Loucy (cell line): ENCODE measurements at regions not wholly inside any gene's neighbourhood (a gene's known extent, or its start where the extent isn't known, plus 50 kb on each side); places are given as distances from the start of the nearest gene placed in this dataset.

ENCODE experiments used
- H2AFZ ChIP-seq: fragments of 200-600 bp; sonication (generic); 2 replicates; pipeline ENCODE4 v1.6.0; 2016; ENCODE audit warnings: antibody characterized with exemption, mild to moderate bottlenecking, low read length, moderate library complexity
- H3F3A ChIP-seq: fragments of 200-600 bp; 2 replicates; pipeline ENCODE4 v1.6.0; 2016; ENCODE audit warnings: antibody characterized with exemption, low read depth, mild to moderate bottlenecking
- H3K27me3 ChIP-seq: fragments of 200-600 bp; sonication (generic); 2 replicates; pipeline ENCODE4 v1.6.1; 2014; ENCODE audit warnings: low read length, mild to moderate bottlenecking; ENCODE audit not compliant: insufficient read depth, poor library complexity, severe bottlenecking
- H3K36me3 ChIP-seq: fragments of 200-600 bp; sonication (generic); 2 replicates; pipeline ENCODE4 v1.6.1; 2016; ENCODE audit warnings: low read length; ENCODE audit not compliant: insufficient read depth
- H3K4me1 ChIP-seq: fragments of 200-600 bp; sonication (generic); 2 replicates; pipeline ENCODE4 v1.5.1; 2014; ENCODE audit warnings: low read length, mild to moderate bottlenecking; ENCODE audit not compliant: insufficient read depth, poor library complexity, severe bottlenecking
- H3K4me2 ChIP-seq: fragments of 200-600 bp; sonication (generic); 2 replicates; pipeline ENCODE4 v1.6.0; 2014; ENCODE audit warnings: antibody characterized with exemption, low read length, low read depth, mild to moderate bottlenecking; ENCODE audit not compliant: poor library complexity, severe bottlenecking
- H3K4me3 ChIP-seq: fragments of 200-600 bp; sonication (generic); 2 replicates; pipeline ENCODE4 v1.5.1; 2014; ENCODE audit warnings: low read length, mild to moderate bottlenecking, mixed read lengths; ENCODE audit not compliant: poor library complexity, severe bottlenecking
- H3K79me2 ChIP-seq: fragments of 200-600 bp; sonication (generic); 2 replicates; pipeline ENCODE4 v1.6.1; 2014; ENCODE audit warnings: low read length; ENCODE audit not compliant: insufficient read depth
- H3K9ac ChIP-seq: fragments of 200-600 bp; sonication (generic); 2 replicates; pipeline ENCODE4 v1.6.0; 2014; ENCODE audit warnings: mild to moderate bottlenecking, low read depth, low read length, moderate library complexity; ENCODE audit not compliant: poor library complexity, severe bottlenecking
- H3K9me2 ChIP-seq: fragments of 200-600 bp; sonication (generic); replicated peaks from 2 replicates; pipeline ENCODE4 v1.6.1; 2016; ENCODE audit warnings: low read depth, low read length, mixed read lengths
- H3K9me3 ChIP-seq: fragments of 200-600 bp; sonication (generic); 2 replicates; pipeline ENCODE4 v1.6.1; 2014; ENCODE audit warnings: mild to moderate bottlenecking, antibody characterized with exemption, low read length, low read depth; ENCODE audit not compliant: insufficient read depth
- H4K20me1 ChIP-seq: fragments of 200-600 bp; sonication (generic); 2 replicates; pipeline ENCODE4 v1.6.0; 2014; ENCODE audit warnings: antibody characterized with exemption, low read length, mild to moderate bottlenecking; ENCODE audit not compliant: insufficient read depth, poor library complexity, severe bottlenecking
- EZH2phosphoT487 ChIP-seq: fragments of 200-600 bp; IDR thresholded peaks from 2 replicates; pipeline ENCODE4 v1.6.1; 2018; ENCODE audit warnings: antibody characterized with exemption, mild to moderate bottlenecking, moderate library complexity, borderline replicate concordance
- TF ChIP-seq, protein P1 (sequence below): fragments of 200-600 bp; sonication (generic); conservative IDR thresholded peaks from 2 replicates; pipeline ENCODE4 v1.5.1; 2014; ENCODE audit warnings: mild to moderate bottlenecking, antibody characterized with exemption, low read length

DNA sequence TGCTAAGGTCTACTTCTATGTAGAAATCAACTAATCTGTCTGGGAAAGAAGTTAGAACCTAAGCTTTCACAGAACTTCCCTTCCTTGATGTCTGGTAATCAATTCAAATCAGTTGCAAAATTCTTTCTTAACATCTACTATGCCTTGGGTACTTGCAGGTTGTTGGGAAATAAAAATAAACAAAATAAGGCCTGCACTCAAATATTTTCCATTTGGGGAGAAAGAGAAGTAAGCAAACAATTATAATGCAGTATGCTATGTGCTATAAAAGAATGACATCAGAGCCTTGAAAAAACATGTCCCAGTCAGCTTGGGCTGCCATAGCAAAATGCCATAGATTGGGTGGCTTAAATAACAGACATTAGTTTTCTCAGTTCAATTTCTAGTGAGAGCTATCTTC, 425.9 kb upstream of the DCN start:
- Histone ChIP-seq H3K9me3 (no peaks in the 10 kb centered on the region), H3K4me1 (no peaks in the 10 kb centered on the region), H3K4me3 (no peak overlapping the region), H3F3A (no peaks in the 10 kb centered on the region), H3K9me2 (no peaks in the 10 kb centered on the region), H3K4me2 (no peak overlapping the region), H3K9ac (no peak overlapping the region), H3K36me3 (no peaks in the 10 kb centered on the region), H3K79me2 (no peaks in the 10 kb centered on the region), H3K27me3 (no peaks in the 10 kb centered on the region), H2AFZ (no peak overlapping the region), H4K20me1 (no peaks in the 10 kb centered on the region)
- no peak for TF ChIP-seq EZH2phosphoT487
- TF ChIP-seq, protein P1, sequence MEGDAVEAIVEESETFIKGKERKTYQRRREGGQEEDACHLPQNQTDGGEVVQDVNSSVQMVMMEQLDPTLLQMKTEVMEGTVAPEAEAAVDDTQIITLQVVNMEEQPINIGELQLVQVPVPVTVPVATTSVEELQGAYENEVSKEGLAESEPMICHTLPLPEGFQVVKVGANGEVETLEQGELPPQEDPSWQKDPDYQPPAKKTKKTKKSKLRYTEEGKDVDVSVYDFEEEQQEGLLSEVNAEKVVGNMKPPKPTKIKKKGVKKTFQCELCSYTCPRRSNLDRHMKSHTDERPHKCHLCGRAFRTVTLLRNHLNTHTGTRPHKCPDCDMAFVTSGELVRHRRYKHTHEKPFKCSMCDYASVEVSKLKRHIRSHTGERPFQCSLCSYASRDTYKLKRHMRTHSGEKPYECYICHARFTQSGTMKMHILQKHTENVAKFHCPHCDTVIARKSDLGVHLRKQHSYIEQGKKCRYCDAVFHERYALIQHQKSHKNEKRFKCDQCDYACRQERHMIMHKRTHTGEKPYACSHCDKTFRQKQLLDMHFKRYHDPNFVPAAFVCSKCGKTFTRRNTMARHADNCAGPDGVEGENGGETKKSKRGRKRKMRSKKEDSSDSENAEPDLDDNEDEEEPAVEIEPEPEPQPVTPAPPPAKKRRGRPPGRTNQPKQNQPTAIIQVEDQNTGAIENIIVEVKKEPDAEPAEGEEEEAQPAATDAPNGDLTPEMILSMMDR: no peak

DNA sequence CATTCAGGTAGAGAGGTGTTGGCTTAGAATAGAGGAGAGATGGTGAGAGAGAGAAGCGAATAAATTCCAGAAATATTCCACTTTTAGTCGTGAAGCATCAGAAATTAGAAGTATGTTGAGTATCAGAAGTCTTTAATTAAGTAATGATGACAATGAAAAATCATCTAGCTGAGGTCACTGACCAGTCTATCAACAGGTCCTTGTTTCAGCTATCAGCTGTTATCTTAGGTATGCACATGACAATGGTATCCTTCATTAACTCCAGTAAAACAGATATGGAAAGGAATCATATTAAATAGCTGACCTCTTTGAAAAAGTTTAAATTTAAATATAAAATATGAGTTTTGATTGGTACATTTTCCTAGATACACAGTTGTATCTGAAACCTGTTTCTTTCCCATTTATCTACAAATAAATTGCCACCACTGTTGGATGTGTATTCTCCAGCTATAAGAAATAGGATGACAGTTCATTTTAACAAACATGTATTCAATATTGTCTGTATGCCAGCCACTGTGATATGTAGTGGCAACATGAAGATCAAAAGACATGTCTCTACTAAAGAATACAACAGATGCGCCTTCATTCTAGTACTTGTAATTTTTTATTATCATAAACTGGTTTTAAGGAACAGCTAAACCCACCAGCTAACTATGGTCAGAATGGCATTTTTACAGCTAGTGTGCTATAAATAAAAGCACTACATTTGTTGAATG, 424.2 kb upstream of the DCN start:
- Histone ChIP-seq H3K4me2 (no peak overlapping the region), H2AFZ (no peak overlapping the region), H4K20me1 (no peaks in the 10 kb centered on the region), H3K9me2 (no peaks in the 10 kb centered on the region), H3K9me3 (no peaks in the 10 kb centered on the region), H3K36me3 (no peaks in the 10 kb centered on the region), H3K4me1 (no peaks in the 10 kb centered on the region), H3K9ac (no peak overlapping the region), H3K27me3 (no peaks in the 10 kb centered on the region), H3F3A (no peaks in the 10 kb centered on the region), H3K4me3 (no peak overlapping the region), H3K79me2 (no peaks in the 10 kb centered on the region)
- TF ChIP-seq, protein P1: no peak
- TF ChIP-seq EZH2phosphoT487: no peak

DNA sequence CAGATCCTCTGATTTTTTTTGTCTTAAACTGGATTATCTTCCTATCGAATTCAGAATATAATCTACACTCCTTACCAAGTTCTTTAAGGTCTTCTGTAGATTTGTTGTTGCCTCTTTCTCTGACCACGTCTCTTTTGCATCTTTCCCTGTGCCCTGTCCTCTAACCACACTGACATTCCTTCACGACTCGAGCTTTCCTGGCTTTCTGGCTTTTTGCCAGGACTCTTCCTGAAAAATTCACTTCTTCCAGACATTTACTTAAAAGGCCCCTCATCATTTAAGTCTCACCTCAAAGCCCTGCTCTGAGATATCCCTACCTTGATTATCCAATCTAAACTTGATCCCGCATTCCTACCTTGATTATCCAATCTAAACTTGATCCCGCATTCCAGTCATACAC, 422.3 kb upstream of the DCN start:
- Histone ChIP-seq H3K9me2 (no peaks in the 10 kb centered on the region), H3K9me3 (no peaks in the 10 kb centered on the region), H3K27me3 (no peaks in the 10 kb centered on the region), H3K9ac (no peak overlapping the region), H3K4me3 (no peak overlapping the region), H3K4me2 (no peak overlapping the region), H3K79me2 (no peaks in the 10 kb centered on the region), H4K20me1 (no peaks in the 10 kb centered on the region), H3K4me1 (no peaks in the 10 kb centered on the region), H3F3A (no peaks in the 10 kb centered on the region), H3K36me3 (no peaks in the 10 kb centered on the region), H2AFZ (no peak overlapping the region)
- TF ChIP-seq, protein P1: no peak
- TF ChIP-seq EZH2phosphoT487: no peak
